ENCODE measurements at regions not wholly inside any gene's neighbourhood (a gene's known extent, or its start where the extent isn't known, plus 50 kb on each side); places are given as distances from the start of the nearest gene placed in this dataset.
"Not testable (repeated sequence)": the region's sequence is repeated elsewhere in the genome, so short reads cannot be mapped to it uniquely, and the experiment has no call there.

DNA sequence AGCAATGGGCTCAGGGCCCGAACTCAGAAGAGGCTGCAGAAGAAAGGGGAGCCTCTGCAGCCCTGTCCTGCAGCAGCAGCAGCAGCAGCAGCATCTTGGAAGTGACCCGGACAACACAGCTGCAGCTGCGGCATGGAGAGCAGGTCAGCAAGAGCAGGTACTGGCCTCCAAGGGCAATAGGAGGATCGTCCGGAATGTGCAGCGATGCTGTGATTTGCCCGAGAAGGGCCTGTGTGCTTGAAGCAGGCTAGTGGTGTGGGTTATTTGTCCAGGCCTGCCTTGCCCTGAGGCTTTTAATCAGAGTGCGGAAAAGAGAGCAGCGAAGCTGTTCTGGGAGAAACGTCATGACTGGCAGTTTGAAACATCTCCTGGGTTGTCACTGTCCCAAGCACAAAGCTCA, 126.0 kb downstream of the F11 start:
- no peaks in the 10 kb centered on the region for H3K4me1 ChIP-seq (ENCODE audit: control insufficient read depth, insufficient read depth, low read length)
- peak; percentile 45 for DNase-seq
- Mint-ChIP-seq H3K4me3 (no peak overlapping the region), H3K27me3 (ENCODE audit: insufficient read depth) (no peaks in the 10 kb centered on the region), H3K9me3 (no peaks in the 10 kb centered on the region), H3K36me3 (ENCODE audit: low read depth) (no peaks in the 10 kb centered on the region), H3K4me1 (no peaks in the 10 kb centered on the region), H3K27ac (no peak overlapping the region)
- no peak overlapping the region for H3K9ac ChIP-seq (ENCODE audit: extremely low read depth, low read length, poor library complexity, severe bottlenecking)
- no peaks in the 10 kb centered on the region for H3K36me3 ChIP-seq (ENCODE audit: control insufficient read depth, insufficient read depth, low read length)
- TF ChIP-seq, protein P1, sequence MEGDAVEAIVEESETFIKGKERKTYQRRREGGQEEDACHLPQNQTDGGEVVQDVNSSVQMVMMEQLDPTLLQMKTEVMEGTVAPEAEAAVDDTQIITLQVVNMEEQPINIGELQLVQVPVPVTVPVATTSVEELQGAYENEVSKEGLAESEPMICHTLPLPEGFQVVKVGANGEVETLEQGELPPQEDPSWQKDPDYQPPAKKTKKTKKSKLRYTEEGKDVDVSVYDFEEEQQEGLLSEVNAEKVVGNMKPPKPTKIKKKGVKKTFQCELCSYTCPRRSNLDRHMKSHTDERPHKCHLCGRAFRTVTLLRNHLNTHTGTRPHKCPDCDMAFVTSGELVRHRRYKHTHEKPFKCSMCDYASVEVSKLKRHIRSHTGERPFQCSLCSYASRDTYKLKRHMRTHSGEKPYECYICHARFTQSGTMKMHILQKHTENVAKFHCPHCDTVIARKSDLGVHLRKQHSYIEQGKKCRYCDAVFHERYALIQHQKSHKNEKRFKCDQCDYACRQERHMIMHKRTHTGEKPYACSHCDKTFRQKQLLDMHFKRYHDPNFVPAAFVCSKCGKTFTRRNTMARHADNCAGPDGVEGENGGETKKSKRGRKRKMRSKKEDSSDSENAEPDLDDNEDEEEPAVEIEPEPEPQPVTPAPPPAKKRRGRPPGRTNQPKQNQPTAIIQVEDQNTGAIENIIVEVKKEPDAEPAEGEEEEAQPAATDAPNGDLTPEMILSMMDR (conservative IDR thresholded peaks at IDR 0.05) = no peak
- whole genome bisulfite sequencing, 2 experiments (ENCODE audit: insufficient coverage in 1 of 2, insufficient read length in 1 of 2) = 93 to 99% methylated on average over 7 to 10 of the region's 10 CpGs
- no peak overlapping the region for H3K4me3 ChIP-seq (ENCODE audit: low read length)
- H3K27me3 ChIP-seq (ENCODE audit: control insufficient read depth, insufficient read depth, low read length, poor library complexity, severe bottlenecking) = no peaks in the 10 kb centered on the region
- H3K9me3 ChIP-seq (ENCODE audit: control insufficient read depth, low read length) = no peaks in the 10 kb centered on the region
- H3K27ac ChIP-seq (ENCODE audit: low read depth, low read length) = no peak overlapping the region

DNA sequence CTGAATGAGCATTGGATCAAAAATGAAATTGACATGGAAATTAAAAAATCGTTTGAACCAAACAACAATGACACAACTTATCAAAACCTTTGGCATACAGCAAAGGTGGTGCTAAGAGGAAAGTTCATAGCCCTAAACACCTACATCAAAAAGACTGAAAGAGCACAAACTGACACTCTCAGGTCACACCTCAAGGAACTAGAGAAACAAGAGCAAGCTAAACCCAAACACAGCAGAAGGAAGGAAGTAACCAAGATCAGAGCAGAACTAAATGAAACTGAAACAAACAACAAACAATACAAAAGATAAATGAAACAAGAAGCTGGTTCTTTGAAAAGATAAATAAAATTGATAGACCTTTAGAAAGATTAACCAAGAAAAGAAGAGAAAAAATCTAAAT, 118.3 kb downstream of the F11 start:
- not testable (repeated sequence) for H3K27me3 ChIP-seq (ENCODE audit: control insufficient read depth, insufficient read depth, low read length, poor library complexity, severe bottlenecking); H3K4me3 ChIP-seq (ENCODE audit: low read length); H3K27ac ChIP-seq (ENCODE audit: low read depth, low read length); H3K36me3 ChIP-seq (ENCODE audit: control insufficient read depth, insufficient read depth, low read length); H3K36me3 Mint-ChIP-seq (ENCODE audit: low read depth); H3K9ac ChIP-seq (ENCODE audit: extremely low read depth, low read length, poor library complexity, severe bottlenecking); H3K4me1 ChIP-seq (ENCODE audit: control insufficient read depth, insufficient read depth, low read length); H3K27me3 Mint-ChIP-seq (ENCODE audit: insufficient read depth); DNase-seq; H3K9me3 Mint-ChIP-seq; H3K4me1 Mint-ChIP-seq; H3K4me3 Mint-ChIP-seq; H3K9me3 ChIP-seq (ENCODE audit: control insufficient read depth, low read length); H3K27ac Mint-ChIP-seq
- WGBS, 2 experiments (ENCODE audit: insufficient coverage in 1 of 2, insufficient read length in 1 of 2) = 87% methylated on average over 1 of the region's 1 CpG; no CpG with 5 or more reads in 1 of the 2 experiments

DNA sequence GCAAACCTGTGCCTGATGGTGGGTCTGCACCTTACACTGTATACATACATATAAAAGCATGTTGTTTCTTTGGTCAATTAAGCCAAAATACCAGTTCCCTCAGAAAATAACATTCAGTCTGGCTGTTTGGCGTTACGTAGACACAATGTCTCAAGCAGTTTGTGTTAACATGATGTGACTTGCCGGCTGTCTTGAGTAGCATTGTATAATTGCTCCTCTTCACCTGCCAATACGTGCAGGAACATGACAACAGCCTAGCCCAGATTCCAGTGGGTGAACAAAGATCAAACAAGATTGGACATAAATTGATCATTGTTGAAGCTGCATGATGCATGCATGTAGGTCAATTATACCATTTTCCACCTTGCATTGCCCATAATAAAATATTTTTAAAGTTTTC, 102.3 kb downstream of the F11 start:
- no peaks in the 10 kb centered on the region for H3K4me1 ChIP-seq (ENCODE audit: control insufficient read depth, insufficient read depth, low read length)
- no peaks in the 10 kb centered on the region for H3K27me3 ChIP-seq (ENCODE audit: control insufficient read depth, insufficient read depth, low read length, poor library complexity, severe bottlenecking)
- H3K4me3 ChIP-seq (ENCODE audit: low read length) = no peak overlapping the region
- no peaks in the 10 kb centered on the region for H3K36me3 ChIP-seq (ENCODE audit: control insufficient read depth, insufficient read depth, low read length)
- Mint-ChIP-seq H3K27me3 (ENCODE audit: insufficient read depth) (no peaks in the 10 kb centered on the region), H3K27ac (no peak overlapping the region), H3K9me3 (peaks cover 35% of the 10 kb centered on the region), H3K36me3 (ENCODE audit: low read depth) (peaks cover 5% of the 10 kb centered on the region), H3K4me3 (no peak overlapping the region), H3K4me1 (no peaks in the 10 kb centered on the region)
- no peak overlapping the region for H3K27ac ChIP-seq (ENCODE audit: low read depth, low read length)
- no peak overlapping the region for H3K9ac ChIP-seq (ENCODE audit: extremely low read depth, low read length, poor library complexity, severe bottlenecking)
- DNase-seq = no peak
- WGBS, 2 experiments (ENCODE audit: insufficient coverage in 1 of 2, insufficient read length in 1 of 2) = 92 to 97% methylated on average over 4 of the region's 4 CpGs
- H3K9me3 ChIP-seq (ENCODE audit: control insufficient read depth, low read length) = peaks cover 36% of the 10 kb centered on the region
- TF ChIP-seq, protein P1 (conservative IDR thresholded peaks at IDR 0.05) = no peak

DNA sequence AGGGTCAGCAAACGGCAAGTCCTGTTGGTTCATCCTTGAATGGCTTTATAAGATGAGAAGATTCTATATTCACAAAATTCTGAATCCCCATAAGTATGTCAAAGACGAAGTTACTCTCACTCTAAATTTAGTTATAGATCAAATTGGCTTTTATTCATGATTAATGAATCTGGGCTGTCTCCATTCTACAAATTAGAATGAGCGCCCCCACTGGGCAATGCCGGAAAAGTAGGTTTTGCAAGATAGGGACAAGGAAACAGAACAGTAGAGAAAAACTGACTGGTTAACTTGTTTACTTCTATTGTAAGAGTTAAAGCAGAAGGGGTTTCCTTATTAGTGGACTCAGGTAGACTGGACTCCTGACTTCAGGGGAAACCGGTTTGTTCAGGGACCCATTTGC, 100.3 kb downstream of the F11 start:
- Mint-ChIP-seq H3K36me3 (ENCODE audit: low read depth) (peaks cover 5% of the 10 kb centered on the region), H3K9me3 (peaks cover 45% of the 10 kb centered on the region), H3K4me3 (no peak overlapping the region), H3K27ac (no peak overlapping the region), H3K27me3 (ENCODE audit: insufficient read depth) (no peaks in the 10 kb centered on the region), H3K4me1 (no peaks in the 10 kb centered on the region)
- Histone ChIP-seq H3K9ac (ENCODE audit: extremely low read depth, low read length, poor library complexity, severe bottlenecking) (no peak overlapping the region), H3K27ac (ENCODE audit: low read depth, low read length) (no peak overlapping the region), H3K4me1 (ENCODE audit: control insufficient read depth, insufficient read depth, low read length) (no peaks in the 10 kb centered on the region), H3K27me3 (ENCODE audit: control insufficient read depth, insufficient read depth, low read length, poor library complexity, severe bottlenecking) (no peaks in the 10 kb centered on the region), H3K9me3 (ENCODE audit: control insufficient read depth, low read length) (peaks cover 40% of the 10 kb centered on the region), H3K4me3 (ENCODE audit: low read length) (peak overlapping the region; percentile 57), H3K36me3 (ENCODE audit: control insufficient read depth, insufficient read depth, low read length) (no peaks in the 10 kb centered on the region)
- TF ChIP-seq, protein P1 (conservative IDR thresholded peaks at IDR 0.05) = peak; percentile 41
- 92 to 93% methylated on average over 4 to 5 of the region's 5 CpGs for WGBS, 2 experiments (ENCODE audit: insufficient coverage in 1 of 2, insufficient read length in 1 of 2)
- no peak for DNase-seq

All from endodermal cell (in vitro differentiated cells).